ENCODE measurements at regions not wholly inside any gene's neighbourhood (a gene's known extent, or its start where the extent isn't known, plus 50 kb on each side); places are given as distances from the start of the nearest gene placed in this dataset.
"Not testable (repeated sequence)": the region's sequence is repeated elsewhere in the genome, so short reads cannot be mapped to it uniquely, and the experiment has no call there.

- H3K27ac Mint-ChIP-seq (ENCODE audit: unreplicated experiment) = no peak overlapping the region
Measured at GRCh38 chr2:150259746-150260145, 227.7 kb downstream of the RND3 start.

GRCh38 chr2:150258781-150259307, 228.6 kb downstream of the RND3 start:
- Mint-ChIP-seq H3K27ac (ENCODE audit: unreplicated experiment) (no peak overlapping the region), H3K4me1 (ENCODE audit: unreplicated experiment) (no peaks in the 10 kb centered on the region), H3K4me3 (ENCODE audit: unreplicated experiment) (no peak overlapping the region), H3K36me3 (ENCODE audit: low read depth, unreplicated experiment) (no peaks in the 10 kb centered on the region), H3K9me3 (ENCODE audit: unreplicated experiment) (no peaks in the 10 kb centered on the region), H3K27me3 (ENCODE audit: unreplicated experiment) (peaks cover 1% of the 10 kb centered on the region)
- no peak for DNase-seq (ENCODE audit: low spot score)
- no peak for TF ChIP-seq CTCF (IDR thresholded peaks at IDR 0.05; ENCODE audit: unreplicated experiment)

More at GRCh38 chr2:150259746-150260145, 227.7 kb downstream of the RND3 start:
- no peak for DNase-seq (ENCODE audit: low spot score)
- Mint-ChIP-seq H3K36me3 (ENCODE audit: low read depth, unreplicated experiment) (no peaks in the 10 kb centered on the region), H3K4me3 (ENCODE audit: unreplicated experiment) (no peak overlapping the region), H3K27me3 (ENCODE audit: unreplicated experiment) (peaks cover 1% of the 10 kb centered on the region), H3K9me3 (ENCODE audit: unreplicated experiment) (no peaks in the 10 kb centered on the region), H3K4me1 (ENCODE audit: unreplicated experiment) (no peaks in the 10 kb centered on the region)
- no peak for TF ChIP-seq CTCF (IDR thresholded peaks at IDR 0.05; ENCODE audit: unreplicated experiment)

- no peak for TF ChIP-seq CTCF (IDR thresholded peaks at IDR 0.05; ENCODE audit: unreplicated experiment)
- Mint-ChIP-seq H3K27me3 (ENCODE audit: unreplicated experiment) (no peaks in the 10 kb centered on the region), H3K36me3 (ENCODE audit: low read depth, unreplicated experiment) (no peaks in the 10 kb centered on the region), H3K4me3 (ENCODE audit: unreplicated experiment) (no peak overlapping the region), H3K4me1 (ENCODE audit: unreplicated experiment) (no peaks in the 10 kb centered on the region), H3K9me3 (ENCODE audit: unreplicated experiment) (no peaks in the 10 kb centered on the region), H3K27ac (ENCODE audit: unreplicated experiment) (no peak overlapping the region)
- DNase-seq (ENCODE audit: low spot score) = no peak
Measured at GRCh38 chr2:150256736-150257135, 230.7 kb downstream of the RND3 start.

- no peaks in the 10 kb centered on the region for H3K27me3 Mint-ChIP-seq (ENCODE audit: unreplicated experiment)
- H3K9me3 Mint-ChIP-seq (ENCODE audit: unreplicated experiment) = no peaks in the 10 kb centered on the region
- H3K36me3 Mint-ChIP-seq (ENCODE audit: low read depth, unreplicated experiment) = no peaks in the 10 kb centered on the region
- DNase-seq (ENCODE audit: low spot score) = no peak
- H3K4me3 Mint-ChIP-seq (ENCODE audit: unreplicated experiment) = no peak overlapping the region
- TF ChIP-seq CTCF (IDR thresholded peaks at IDR 0.05; ENCODE audit: unreplicated experiment) = no peak
- H3K4me1 Mint-ChIP-seq (ENCODE audit: unreplicated experiment) = no peaks in the 10 kb centered on the region
- H3K27ac Mint-ChIP-seq (ENCODE audit: unreplicated experiment) = no peak overlapping the region
Measured at GRCh38 chr2:150255528-150255927, 231.9 kb downstream of the RND3 start.

GRCh38 chr2:150249735-150250134, 237.7 kb downstream of the RND3 start:
- H3K4me3 Mint-ChIP-seq (ENCODE audit: unreplicated experiment); H3K4me1 Mint-ChIP-seq (ENCODE audit: unreplicated experiment); H3K9me3 Mint-ChIP-seq (ENCODE audit: unreplicated experiment); H3K27ac Mint-ChIP-seq (ENCODE audit: unreplicated experiment); H3K36me3 Mint-ChIP-seq (ENCODE audit: low read depth, unreplicated experiment); H3K27me3 Mint-ChIP-seq (ENCODE audit: unreplicated experiment); DNase-seq (ENCODE audit: low spot score): not testable (repeated sequence)
